DND-41 (cell line): ENCODE measurements at regions not wholly inside any gene's neighbourhood (a gene's known extent, or its start where the extent isn't known, plus 50 kb on each side); places are given as distances from the start of the nearest gene placed in this dataset.

Experiments
- CTCF ChIP-seq: IDR thresholded peaks from 2 replicates; pipeline ENCODE4 v1.5.1; 2012; ENCODE audit warnings: borderline replicate concordance, low read length, moderate library complexity, mild to moderate bottlenecking; ENCODE audit not compliant: poor library complexity, severe bottlenecking; ENCODE audit errors: extremely low read depth
- EZH2 ChIP-seq: IDR thresholded peaks from 3 replicates; pipeline ENCODE4 v1.6.1; 2012; ENCODE audit warnings: borderline replicate concordance, low read depth, mild to moderate bottlenecking, moderate library complexity, low read length, inconsistent platforms; ENCODE audit not compliant: severe bottlenecking

- TF ChIP-seq CTCF: no peak
- TF ChIP-seq EZH2: no peak
Observed at GRCh38 chr6:105787747-105788146, 298.4 kb upstream of the PRDM1 start.
